A673 (cell line): ENCODE measurements at regions not wholly inside any gene's neighbourhood (a gene's known extent, or its start where the extent isn't known, plus 50 kb on each side); places are given as distances from the start of the nearest gene placed in this dataset.

Source experiments
- BruUV-seq: library from RNA; stranded (reverse); fragments of 400-500 nt; replicated peaks from 2 replicates; lab custom pipeline; 2021; lab: Mats Ljungman, UMichigan
- CTCF ChIA-PET: fragments of 300-600 bp; sonication (Branson Sonifier 250); formaldehyde crosslinking; loops from one replicate; lab custom pipeline; 2022; ENCODE audit warnings: antibody characterized with exemption; lab: Charles Lee
- POLR2A ChIA-PET: fragments of 300-600 bp; sonication (Branson Sonifier 250); formaldehyde crosslinking; loops from one replicate; lab custom pipeline; 2022; ENCODE audit warnings: antibody characterized with exemption; ENCODE audit not compliant: low non-redundant PET; lab: Charles Lee
- DNase-seq: peaks from one replicate; pipeline ENCODE4 v3.0.0-alpha.2; 2015; ENCODE audit warnings: low spot score
- H3K27ac ChIP-seq: fragments of 200-600 bp; sonication (generic); 2 replicates; pipeline ENCODE4 v1.5.1; 2016; ENCODE audit warnings: mixed run types, low read depth, mild to moderate bottlenecking, mixed read lengths, antibody characterized with exemption, low read length; ENCODE audit not compliant: poor library complexity, severe bottlenecking
- H3K27me3 ChIP-seq: fragments of 200-600 bp; sonication (generic); replicated peaks from 2 replicates; pipeline ENCODE4 v1.6.1; 2017; ENCODE audit warnings: mixed run types, low read depth, mild to moderate bottlenecking, mixed read lengths, antibody characterized with exemption, low read length; ENCODE audit not compliant: insufficient read depth, poor library complexity
- H3K36me3 ChIP-seq: fragments of 200-600 bp; sonication (generic); 2 replicates; pipeline ENCODE4 v1.6.1; 2016; ENCODE audit warnings: mixed run types, mild to moderate bottlenecking, mixed read lengths, antibody characterized with exemption, low read length; ENCODE audit not compliant: insufficient read depth, poor library complexity, severe bottlenecking
- H3K4me1 ChIP-seq: fragments of 200-600 bp; sonication (generic); 2 replicates; pipeline ENCODE4 v1.6.1; 2017; ENCODE audit warnings: mixed run types, mild to moderate bottlenecking, mixed read lengths, antibody characterized with exemption, low read length; ENCODE audit not compliant: insufficient read depth, poor library complexity, severe bottlenecking
- H3K4me3 ChIP-seq: fragments of 200-600 bp; sonication (generic); 2 replicates; pipeline ENCODE4 v1.5.1; 2016; ENCODE audit warnings: low read depth, mixed run types, mild to moderate bottlenecking, mixed read lengths, low read length; ENCODE audit not compliant: poor library complexity, severe bottlenecking
- H3K9me3 ChIP-seq: fragments of 200-600 bp; sonication (generic); 2 replicates; pipeline ENCODE4 v1.6.1; 2016; ENCODE audit warnings: mixed run types, low read depth, mild to moderate bottlenecking, mixed read lengths, antibody characterized with exemption, low read length; ENCODE audit not compliant: poor library complexity, severe bottlenecking
- CTCF ChIP-seq: fragments of 300-800, 200-600 bp; sonication (generic); conservative IDR thresholded peaks from 2 replicates; pipeline ENCODE4 v1.5.1; 2017; ENCODE audit warnings: low read depth, mild to moderate bottlenecking, antibody characterized with exemption, low read length, moderate library complexity, mixed read lengths
- EZH2 ChIP-seq: fragments of 200-600 bp; sonication (generic); IDR thresholded peaks from 2 replicates; pipeline ENCODE4 v1.6.1; 2017; ENCODE audit warnings: borderline replicate concordance, low read depth, mild to moderate bottlenecking, mixed read lengths, antibody characterized with exemption, low read length; ENCODE audit not compliant: poor library complexity, severe bottlenecking
- intact Hi-C: fragments of 100-400 bp; cut with micrococcal nuclease; formaldehyde crosslinking; loops from one replicate; pipeline ENCODE4 v1.10.0; 2022; ENCODE audit not compliant: unreplicated experiment

GRCh38 chr9:115686069-115686468 lies 467.5 kb upstream of the PAPPA start:
- no TSS peak for BruUV-seq

GRCh38 chr9:115687356-115687755 lies 466.2 kb upstream of the PAPPA start:
- TF ChIP-seq EZH2 (no peak), CTCF (no peak)
- Histone ChIP-seq H3K27ac (no peak overlapping the region), H3K4me1 (peaks cover 14% of the 10 kb centered on the region), H3K9me3 (peaks cover 11% of the 10 kb centered on the region), H3K4me3 (no peak overlapping the region), H3K27me3 (no peaks in the 10 kb centered on the region), H3K36me3 (peaks cover 6% of the 10 kb centered on the region)
- no TSS peak for BruUV-seq
- ChIA-PET POLR2A (no interaction called here), CTCF (no interaction called here)
- no peak for DNase-seq
- intact Hi-C loops, result no loop called here

More at GRCh38 chr9:115686069-115686468, 467.5 kb upstream of the PAPPA start:
- peaks cover 10% of the 10 kb centered on the region for H3K4me1 ChIP-seq
- peaks cover 11% of the 10 kb centered on the region for H3K9me3 ChIP-seq
- DNase-seq, result no peak
- H3K4me3 ChIP-seq, result no peak overlapping the region
- no peak overlapping the region for H3K27ac ChIP-seq
- intact Hi-C loops, result no loop called here
- ChIA-PET POLR2A (no interaction called here), CTCF (no interaction called here)
- H3K27me3 ChIP-seq, result no peaks in the 10 kb centered on the region
- TF ChIP-seq CTCF (no peak), EZH2 (no peak)
- H3K36me3 ChIP-seq, result peaks cover 6% of the 10 kb centered on the region

- DNase-seq, result no peak
- peaks cover 21% of the 10 kb centered on the region for H3K4me1 ChIP-seq
- intact Hi-C loops, result no loop called here
- peaks cover 3% of the 10 kb centered on the region for H3K9me3 ChIP-seq
- no TSS peak for BruUV-seq
- H3K27ac ChIP-seq, result no peak overlapping the region
- no peak for TF ChIP-seq CTCF
- no peak for TF ChIP-seq EZH2
- H3K27me3 ChIP-seq, result no peaks in the 10 kb centered on the region
- H3K4me3 ChIP-seq, result no peak overlapping the region
- H3K36me3 ChIP-seq, result no peaks in the 10 kb centered on the region
- POLR2A ChIA-PET, result no interaction called here
- CTCF ChIA-PET, result interaction anchor here (0.7 kb wide), 1 partner anchor 463 kb away, joined by 3 read pairs; no protein-coding TSS in a partner anchor
Measured at GRCh38 chr9:115689331-115689730, 464.3 kb upstream of the PAPPA start.
